ENCODE measurements at regions not wholly inside any gene's neighbourhood (a gene's known extent, or its start where the extent isn't known, plus 50 kb on each side); places are given as distances from the start of the nearest gene placed in this dataset.

GRCh38 chr3:177561365-177561764 is 364.1 kb upstream of the TBL1XR1 start:
- TF ChIP-seq EZH2 (IDR thresholded peaks at IDR 0.05) = no peak
- TF ChIP-seq POLR2AphosphoS5 (IDR thresholded peaks at IDR 0.05; ENCODE audit: borderline replicate concordance, low read depth, low read length) = no peak

Data from SK-N-MC (cell line).